ENCODE measurements at regions not wholly inside any gene's neighbourhood (a gene's known extent, or its start where the extent isn't known, plus 50 kb on each side); places are given as distances from the start of the nearest gene placed in this dataset.

DNA sequence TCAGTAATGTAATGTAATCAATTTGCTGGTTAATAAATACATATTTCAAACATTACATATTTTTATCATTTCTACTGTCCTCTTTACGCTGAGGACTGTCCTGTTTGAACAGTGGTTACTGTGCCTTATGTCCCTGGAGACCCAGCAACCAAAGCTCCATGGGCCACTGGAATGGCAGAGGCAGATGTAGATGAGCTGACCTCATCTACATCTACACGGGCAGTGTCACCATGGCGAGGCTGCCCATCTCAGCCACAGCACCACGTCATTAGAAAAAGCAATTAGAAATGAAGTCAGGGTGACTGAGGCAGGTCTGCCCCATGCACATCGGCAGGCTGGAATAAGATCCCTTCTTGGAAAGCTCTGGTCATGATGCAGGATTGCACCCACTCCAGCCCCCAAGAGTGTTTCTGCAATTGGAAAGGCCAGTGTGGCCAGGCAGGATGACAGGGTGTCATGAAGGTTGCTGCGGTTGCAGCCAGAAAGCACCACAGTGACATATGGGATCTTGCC, 237.5 kb downstream of the NDUFA10 start:
- DNase-seq (ENCODE audit: low read depth in 4 of 4, low spot score in 3 of 4) = no peak

DNA sequence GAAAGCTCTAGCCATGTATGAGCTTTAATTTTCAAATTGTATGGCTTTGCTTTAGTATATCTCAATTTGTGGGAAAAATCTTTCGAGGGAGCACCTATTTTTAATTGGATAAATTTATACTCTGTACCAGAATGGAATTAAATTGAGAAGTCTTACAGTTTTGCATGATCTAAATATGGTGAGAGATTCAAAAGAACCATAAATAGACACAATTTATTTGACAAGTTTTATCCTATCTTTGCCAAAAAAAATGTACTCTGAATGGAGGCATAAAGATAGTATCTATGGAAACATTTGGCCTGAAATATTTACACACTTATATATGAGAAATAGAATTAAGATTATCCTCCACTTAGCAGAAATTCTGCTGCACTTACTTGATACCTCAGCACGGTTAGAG, 238.4 kb downstream of the NDUFA10 start:
- no peak for DNase-seq (ENCODE audit: low read depth in 4 of 4, low spot score in 3 of 4)

DNA sequence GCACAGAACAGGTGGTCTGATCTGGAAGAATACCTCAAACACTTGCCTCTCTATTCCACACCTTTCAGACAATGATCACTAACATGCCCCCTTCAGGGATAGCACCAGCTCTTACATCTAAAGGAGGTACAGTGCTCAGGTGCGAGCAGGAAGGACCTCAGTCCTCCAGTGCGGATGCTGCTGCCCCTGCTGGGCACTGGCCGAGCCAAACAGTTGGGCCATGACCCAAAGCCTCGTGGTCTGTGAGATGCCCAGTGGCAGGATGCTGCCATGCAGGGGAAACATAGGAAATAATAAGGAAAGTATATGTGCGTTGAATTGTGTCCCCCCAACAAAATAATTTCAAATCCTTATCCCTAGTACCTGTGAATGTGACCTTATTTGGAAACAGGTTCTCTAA, 243.7 kb downstream of the NDUFA10 start:
- DNase-seq (ENCODE audit: low read depth in 4 of 4, low spot score in 3 of 4) = no peak

DNA sequence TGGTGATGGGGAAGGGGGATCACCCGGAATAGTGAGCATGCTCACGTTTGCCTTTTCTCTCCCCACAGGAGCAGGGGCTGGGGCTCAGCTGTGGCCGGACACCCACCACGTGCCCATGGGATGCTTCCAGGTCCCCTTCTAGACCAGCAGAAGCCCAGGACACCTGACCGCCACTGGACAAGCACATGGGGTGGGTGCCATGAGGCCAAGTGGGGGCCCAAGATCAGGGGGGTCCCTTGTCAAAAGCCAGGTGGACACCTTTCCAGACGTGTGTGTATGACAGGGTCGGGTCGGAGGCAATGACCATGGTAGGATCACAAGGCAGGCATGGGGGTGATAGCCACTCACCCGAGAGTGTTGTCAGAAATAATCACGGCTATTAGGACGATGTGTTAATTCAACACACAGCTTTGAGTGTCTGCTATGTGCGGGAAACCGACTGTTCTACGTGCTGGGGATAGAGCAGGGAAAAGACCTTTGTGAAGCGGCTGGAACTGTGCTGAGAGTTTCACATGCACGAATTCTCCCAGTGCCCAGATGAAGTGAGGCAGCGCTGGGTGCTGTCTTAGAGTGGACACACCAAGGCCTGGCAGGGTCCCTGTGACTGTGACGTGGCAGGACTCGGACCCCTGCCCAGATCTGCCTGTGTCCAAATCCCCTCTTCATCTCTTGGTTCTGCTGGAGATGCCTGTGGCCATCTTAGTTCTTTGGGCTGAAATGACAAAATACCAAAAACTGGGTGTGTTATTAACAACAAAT, 244.7 kb downstream of the NDUFA10 start:
- DNase-seq (ENCODE audit: low read depth in 4 of 4, low spot score in 3 of 4) = no peak

DNA sequence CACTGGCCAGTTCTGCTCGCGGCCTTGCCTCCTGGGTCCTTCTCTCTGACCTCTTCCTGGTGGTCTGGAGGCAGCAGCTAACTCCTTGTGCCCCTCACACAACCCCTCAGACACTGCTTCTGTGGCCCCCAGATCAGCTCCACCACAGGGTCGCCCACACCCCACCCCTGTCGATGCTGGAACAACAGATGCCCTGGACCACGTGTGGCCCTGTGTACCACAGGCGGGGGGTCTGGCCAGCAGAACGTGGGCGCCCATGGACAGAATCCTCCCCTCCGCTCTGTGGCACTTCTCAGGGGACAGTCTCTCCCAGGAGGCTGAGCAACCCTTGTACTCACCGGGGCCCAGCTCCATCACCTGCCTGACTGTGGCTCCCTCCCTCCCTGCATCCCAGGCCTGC, 245.6 kb downstream of the NDUFA10 start:
- no peak for DNase-seq (ENCODE audit: low read depth in 4 of 4, low spot score in 3 of 4)

DNA sequence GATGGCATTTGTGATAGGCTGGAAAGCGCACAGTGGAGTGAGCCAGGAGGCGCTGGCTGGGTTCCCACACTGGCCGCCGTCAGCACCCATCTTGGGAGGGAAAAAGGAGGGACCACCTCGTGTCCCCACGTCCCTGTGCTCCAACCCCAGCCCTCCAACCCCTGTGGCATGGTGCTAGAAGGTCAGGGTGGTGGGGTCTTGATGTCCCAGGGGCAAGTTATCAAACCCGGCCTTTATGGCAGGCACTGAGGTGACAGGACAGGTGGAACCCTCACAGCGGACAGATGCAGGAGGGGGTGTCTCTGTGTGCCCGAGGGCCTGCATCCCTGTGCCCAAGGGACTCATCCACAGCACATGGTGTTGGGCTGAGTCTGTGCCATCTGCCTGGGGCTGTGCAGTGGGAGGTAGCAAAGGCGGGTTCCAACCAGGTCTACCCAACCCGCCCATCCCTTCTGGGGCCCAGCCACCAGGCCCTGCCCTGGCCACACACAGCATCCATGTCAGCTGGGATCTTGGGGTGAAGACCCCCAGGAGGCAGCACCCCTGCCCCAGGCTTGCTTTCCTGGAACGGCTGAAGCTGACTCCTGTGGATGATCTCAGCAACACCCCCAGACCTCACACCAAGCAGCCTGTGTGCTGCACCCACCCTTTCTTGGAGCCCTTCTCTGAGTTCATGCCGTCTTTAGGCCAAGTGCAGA, 246.1 kb downstream of the NDUFA10 start:
- no peak for DNase-seq (ENCODE audit: low read depth in 4 of 4, low spot score in 3 of 4)

DNA sequence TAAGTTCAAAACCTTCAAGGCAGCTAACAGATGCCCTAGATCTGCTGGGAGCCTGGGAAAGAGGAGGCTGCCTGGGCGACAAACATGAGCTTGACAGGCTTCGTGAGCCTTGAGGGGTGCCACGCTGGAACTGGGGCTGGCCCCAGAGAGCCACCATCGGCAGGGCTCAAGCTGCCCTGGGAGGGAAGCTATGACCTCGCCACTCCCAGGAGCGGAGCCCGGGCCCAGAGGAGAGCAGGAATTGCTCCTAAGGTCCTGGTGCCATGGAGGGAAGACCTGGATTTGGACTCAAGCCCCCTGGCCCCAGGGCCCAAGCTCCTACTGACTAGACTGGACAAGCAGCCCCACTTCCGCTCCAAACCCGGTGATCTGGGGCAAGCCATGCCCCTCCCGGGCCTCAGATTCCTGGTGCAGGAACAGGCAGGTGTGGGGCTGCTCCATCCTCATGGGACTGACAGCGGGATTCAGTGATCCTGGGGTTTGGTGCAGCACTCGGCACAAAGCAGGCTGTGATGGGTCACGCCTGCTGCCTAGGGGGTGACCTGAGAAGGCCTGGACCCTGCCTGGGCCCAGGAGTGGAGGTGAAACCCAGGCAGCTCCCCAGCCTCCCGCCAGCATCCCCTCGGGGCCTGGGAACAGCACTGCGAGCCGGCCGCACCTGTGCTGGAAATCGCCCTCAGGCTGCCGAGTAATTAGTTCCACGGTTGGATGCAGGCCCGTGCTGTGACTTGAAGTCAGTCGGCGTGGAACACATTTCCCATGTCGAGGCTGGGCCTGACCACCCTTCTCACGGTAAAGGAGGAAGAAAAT, 246.9 kb downstream of the NDUFA10 start:
- DNase-seq (ENCODE audit: low read depth in 4 of 4, low spot score in 3 of 4) = peak in 1 of 4 donors; percentile 44

DNA sequence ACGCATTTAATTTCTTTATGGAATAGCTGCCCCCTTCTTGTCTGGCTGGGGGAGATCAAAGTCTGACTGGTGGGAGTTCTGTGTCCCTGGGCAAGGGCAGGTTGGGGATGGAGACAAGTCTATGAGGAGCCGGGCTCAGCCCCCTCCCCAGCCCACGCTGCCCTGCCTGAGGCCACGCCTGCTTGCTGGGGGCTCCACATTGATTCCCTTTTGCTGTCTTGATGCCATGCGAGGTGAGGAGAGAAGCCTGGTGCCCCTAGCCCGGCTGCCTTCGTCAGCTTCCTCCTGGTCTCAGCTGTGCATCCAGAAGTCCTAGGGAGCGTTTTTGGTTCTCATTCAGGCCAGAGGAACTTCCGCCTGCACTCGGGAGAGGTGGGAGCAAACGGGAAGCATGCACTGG, 247.9 kb downstream of the NDUFA10 start:
- no peak for DNase-seq (ENCODE audit: low read depth in 4 of 4, low spot score in 3 of 4)

DNA sequence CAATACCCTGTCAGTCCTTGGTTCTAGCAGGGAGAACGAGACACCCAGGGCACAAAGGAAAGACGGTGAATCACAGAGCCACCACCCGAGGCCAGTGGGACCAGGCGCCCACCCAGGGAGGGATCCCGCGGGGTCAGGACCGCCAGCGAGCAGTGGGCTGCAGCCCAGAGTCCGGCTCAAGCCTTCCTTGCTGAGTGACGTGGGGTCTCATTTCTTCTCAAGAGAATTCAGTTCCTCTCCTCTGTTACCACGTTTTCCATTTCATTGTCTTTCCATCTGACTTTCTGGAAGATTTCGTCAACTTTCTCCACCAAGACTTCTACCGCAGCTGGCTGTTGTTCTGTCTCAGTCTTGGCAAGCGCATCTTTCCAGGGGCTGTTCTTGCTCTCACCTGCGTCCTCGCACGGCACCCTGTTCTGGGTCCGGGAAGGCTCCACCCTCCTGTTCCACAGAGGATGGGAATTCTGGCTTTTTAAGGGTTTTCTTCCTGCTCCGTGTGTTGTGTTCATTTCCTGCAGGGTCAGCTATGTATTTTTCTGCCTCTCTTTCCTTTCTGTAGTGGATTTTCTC, 248.6 kb downstream of the NDUFA10 start:
- no peak for DNase-seq (ENCODE audit: low read depth in 4 of 4, low spot score in 3 of 4)

DNA sequence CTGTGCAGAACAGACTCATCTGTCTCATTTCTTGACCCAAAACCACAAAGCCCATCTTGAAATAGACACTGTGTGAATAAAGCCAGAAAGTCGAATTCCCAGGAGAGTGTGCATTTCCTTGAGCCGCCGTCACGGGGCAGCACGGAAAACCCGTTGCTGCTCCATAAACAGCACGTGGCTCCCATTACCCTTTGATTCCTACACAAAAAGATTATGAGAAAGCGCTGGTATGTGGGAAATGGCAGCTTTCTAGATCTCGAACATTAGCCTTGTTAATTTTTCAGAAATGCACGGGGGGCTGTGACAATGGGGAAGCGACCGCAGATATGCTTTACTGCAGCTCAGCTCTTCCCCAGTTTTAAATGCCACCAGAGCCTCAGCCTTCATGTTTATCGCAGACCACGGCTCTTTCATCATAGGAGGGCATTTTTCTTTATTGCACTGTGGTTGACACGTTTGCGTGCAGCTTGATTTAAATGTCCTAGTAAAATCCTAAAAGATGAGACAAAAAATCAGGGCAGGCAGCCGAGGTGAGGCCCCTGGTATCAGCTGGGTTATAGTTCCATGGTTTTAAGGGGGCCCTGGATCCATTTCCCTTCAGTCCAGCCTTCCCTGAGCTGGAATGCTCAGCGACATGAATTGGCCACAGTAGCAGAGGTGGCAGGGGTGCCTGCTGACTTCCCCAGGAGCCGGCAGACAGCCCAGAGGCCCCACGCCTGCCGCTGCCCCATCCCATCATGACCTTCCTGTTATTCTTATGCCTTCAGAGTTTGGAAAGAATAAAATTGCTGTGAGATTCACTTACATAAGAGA, 249.3 kb downstream of the NDUFA10 start:
- no peak for DNase-seq (ENCODE audit: low read depth in 4 of 4, low spot score in 3 of 4)

DNA sequence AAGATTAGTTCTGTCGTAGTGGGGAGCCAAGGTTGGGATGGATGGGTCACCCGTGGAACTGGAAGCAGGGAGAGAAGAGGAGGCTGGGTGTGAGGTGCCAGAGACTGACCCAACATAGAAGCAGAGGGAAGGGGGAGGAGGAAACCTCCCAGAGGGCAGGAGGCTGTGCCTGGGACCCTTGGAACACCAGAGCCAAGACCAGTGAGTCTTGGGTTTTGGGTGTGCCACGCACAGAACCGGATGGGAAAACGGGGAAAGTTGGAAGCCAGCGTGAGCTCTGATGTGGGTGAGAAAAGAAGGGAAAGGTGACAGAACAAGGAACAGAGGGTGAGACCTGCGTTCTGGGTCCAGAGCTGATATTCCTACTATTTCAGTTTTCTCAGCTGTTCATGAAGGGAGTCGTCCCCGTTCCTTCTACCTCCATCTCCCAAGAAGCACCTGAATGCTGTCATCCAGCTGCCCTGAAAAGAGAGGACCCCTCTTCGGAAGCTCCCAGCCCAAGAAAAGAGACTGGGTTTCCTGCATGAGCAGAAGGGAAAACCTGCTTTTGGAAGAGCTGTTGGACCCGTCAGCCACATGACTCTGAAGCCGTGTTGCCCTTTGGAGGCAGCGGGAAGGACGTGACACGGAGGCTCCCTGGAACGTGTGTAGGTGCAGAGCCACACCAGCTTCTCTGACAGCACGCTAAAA, 250.1 kb downstream of the NDUFA10 start:
- no peak for DNase-seq (ENCODE audit: low read depth in 4 of 4, low spot score in 3 of 4)

DNA sequence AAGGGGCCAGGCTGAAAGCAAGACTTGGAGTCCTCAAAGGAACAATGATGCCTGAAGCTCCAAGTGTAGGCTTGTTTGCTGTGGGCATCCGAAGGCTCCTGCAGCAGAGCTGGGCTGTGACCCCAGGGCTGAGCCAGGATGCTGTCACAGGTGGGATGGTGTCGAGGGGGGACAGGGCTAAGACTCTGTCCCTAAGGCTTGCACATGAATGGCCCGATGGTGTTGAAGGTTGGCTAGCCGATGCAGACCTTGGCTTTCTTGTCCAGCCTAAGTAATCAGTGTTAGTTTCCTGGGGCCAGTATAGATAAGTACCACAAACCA, 251.0 kb downstream of the NDUFA10 start:
- DNase-seq (ENCODE audit: low read depth in 4 of 4, low spot score in 3 of 4) = no peak

DNA sequence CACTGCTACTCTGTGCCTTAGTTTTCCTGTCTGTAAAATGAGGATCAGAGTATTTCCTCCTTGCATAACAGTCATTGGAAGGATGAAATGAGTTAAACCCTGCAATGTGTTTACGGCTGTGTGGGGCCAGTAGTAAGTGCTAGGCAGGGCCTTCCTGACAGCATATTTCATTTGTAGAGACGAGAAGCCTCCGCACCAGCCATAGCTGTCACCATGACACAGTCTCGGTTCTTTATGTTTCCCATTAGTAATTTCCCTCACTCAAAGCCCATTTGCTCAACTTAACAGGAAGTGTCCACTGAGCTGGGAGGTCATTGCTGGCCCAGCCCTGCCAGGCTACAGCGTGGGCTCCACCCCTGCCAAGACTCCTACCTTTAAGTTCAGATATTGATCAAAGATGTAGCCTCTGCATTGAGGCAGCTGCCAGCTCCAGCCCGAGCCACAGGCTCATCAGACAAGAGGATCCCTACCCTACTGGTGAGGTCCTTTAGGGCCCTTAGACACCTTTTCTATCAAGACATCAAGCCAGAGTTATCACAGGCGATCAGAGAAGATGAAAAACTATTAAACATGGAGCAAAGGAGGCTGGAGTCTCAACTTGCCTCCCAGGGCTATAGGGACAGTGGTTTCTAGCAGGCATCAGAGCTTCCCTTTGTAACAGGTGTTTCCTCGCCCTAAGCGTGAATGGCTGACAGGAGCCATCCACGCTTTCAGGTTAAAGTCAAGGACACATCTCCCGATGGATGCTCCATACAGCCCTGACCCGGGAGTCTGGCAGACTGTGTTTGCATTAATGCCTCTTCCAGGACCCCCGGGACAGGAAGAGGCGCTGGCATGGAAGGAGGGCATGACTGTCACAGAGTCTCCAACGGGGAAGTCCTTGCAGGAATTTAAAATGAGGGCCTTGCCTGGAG, 251.7 kb downstream of the NDUFA10 start:
- no peak for DNase-seq (ENCODE audit: low read depth in 4 of 4, low spot score in 3 of 4)

DNA sequence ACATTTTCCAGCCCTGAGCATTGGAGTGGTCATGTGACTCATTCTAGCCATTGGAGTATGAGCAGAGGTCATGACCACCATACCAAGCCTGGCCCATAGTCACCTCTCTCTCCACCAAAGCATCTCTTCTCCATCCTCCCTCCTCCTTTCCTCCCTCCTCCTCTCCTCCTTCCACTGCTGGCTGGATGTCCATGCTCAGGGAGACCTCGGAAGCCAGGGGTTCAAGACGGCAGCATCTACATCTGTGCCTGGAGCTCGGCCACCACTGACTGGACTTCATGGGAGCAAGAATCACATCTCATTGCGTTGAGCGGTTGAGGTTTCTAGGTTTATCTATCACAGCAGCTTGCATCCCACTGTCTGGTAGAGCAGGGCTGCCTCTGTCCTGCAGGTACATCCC, 252.4 kb downstream of the NDUFA10 start:
- DNase-seq (ENCODE audit: low read depth in 4 of 4, low spot score in 3 of 4) = no peak

DNA sequence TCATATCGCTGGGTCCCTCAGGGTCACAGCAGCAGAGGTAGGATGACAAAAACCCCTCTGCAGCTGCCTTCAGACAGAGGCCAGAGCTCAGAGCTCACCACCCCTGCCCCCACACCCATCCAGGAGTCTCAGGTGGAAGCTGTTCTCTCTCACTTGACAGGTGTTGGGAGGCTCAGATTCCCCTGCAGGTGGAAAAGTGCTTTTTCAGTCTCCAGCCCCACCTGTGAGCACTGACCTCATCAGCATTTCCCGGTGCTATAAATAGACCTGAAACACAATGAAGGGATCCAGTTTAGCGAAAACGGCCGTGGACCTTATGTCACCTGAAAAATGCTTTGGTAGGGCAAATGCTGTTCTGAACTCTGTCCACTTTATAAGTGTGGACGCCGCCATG, 254.9 kb downstream of the NDUFA10 start:
- no peak for DNase-seq (ENCODE audit: low read depth in 4 of 4, low spot score in 3 of 4)

DNA sequence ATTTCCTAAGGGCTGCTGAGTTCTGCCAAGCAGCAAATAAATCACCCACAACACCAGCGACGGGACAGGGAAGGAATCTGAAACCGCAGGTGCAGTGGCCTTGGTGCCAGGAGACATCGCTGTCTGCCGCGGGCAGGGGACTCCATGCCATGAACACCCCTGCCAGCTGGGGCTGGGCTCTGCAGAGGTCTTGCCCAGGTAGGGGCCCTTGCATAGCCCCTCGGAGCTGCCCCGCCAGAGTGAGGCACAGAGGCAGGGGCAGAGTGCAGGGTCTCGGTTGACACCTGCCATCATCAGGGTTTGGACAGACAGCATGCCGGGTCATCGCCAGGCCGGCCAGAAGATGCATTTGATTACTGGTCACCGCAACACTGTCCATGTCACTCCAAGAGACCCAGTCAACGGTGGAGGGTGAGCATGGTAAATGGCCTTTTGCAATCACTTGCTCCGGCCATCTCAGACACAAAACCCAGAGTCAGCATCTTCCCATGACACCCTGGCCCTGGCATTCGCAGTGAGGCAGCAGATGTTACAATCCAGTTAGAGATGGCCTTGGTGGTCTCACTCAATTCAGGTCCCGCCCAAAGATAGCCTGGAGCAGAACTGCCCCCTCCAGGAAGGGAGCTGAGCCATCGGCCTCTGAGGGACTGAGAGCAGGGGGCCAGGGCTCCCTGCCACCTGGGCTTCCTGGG, 255.4 kb downstream of the NDUFA10 start:
- peak in 1 of 4 donors; percentile 60 for DNase-seq (ENCODE audit: low read depth in 4 of 4, low spot score in 3 of 4)

DNA sequence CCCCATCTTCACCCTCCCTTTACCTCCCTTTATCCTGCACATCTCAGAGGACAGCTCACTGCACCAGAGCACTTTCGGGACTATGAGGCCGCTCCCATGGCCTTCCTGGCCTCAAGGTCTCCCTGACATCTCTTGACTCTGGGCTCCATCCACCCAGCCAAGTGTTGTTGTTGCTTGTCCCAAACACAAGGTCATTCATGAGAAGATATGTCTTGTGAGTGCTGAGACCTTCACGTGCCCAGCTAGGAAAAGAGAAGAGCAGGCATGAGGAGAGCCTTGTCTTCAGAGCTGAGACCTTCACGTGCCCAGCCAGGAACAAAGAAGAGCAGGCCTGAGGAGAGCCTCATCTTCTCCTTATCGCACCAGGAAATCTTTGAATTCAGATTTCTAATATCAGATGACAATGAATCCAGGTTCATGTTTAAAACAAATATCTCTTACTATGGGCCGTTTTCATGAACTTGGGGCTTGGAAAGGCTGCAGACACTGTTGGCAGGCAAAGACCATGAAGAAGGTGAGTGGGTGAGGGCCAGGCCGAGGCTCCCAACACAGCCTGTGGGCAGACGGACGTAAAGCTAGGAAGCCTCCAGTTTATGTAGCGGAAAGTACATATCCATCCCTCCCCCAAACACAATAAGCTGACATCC, 256.1 kb downstream of the NDUFA10 start:
- no peak for DNase-seq (ENCODE audit: low read depth in 4 of 4, low spot score in 3 of 4)

All from left renal pelvis (tissue), 4 donors.